Tibial nerve (tissue), 4 donors: ENCODE measurements at regions not wholly inside any gene's neighbourhood (a gene's known extent, or its start where the extent isn't known, plus 50 kb on each side); places are given as distances from the start of the nearest gene placed in this dataset.

ENCODE experiments used
- DNase-seq, 2 donors: peaks; one replicate each; pipeline ENCODE4 v3.0.0-alpha.2; 2019; ENCODE audit warnings: low spot score in 2 of 2
- H3K27ac ChIP-seq, 4 donors: fragments of 200-600 bp; sonication (generic) in 3 of 4; one replicate each; pipeline ENCODE4 v1.5.1; 2017 to 2019; ENCODE audit warnings: mild to moderate bottlenecking in 1 of 4
- H3K27me3 ChIP-seq, 2 donors: fragments of 200-600 bp; sonication (generic) in 1 of 2; one replicate each; pipeline versions ENCODE4 v1.5.1 to v1.6.0; 2017 to 2019
- H3K36me3 ChIP-seq, 3 donors: fragments of 200-600 bp; sonication (generic); one replicate each; pipeline ENCODE4 v1.5.1; 2018 to 2019
- H3K4me1 ChIP-seq, 4 donors: fragments of 200-600 bp; sonication (generic) in 3 of 4; one replicate each; pipeline ENCODE4 v1.5.1; 2017 to 2019
- H3K4me3 ChIP-seq, 4 donors: fragments of 200-600 bp; sonication (generic) in 3 of 4; one replicate each; pipeline ENCODE4 v1.5.1; 2017 to 2019; ENCODE audit warnings: mild to moderate bottlenecking in 1 of 4, moderate library complexity in 1 of 4
- H3K9me3 ChIP-seq, 4 donors: fragments of 200-600 bp; sonication (generic) in 3 of 4; one replicate each; pipeline ENCODE4 v1.5.1; 2017 to 2019
- CTCF ChIP-seq, 5 experiments: fragments of 200-600 bp in 3 of 5; fragments of 450-650 bp in 2 of 5; sonication (generic) in 3 of 5; IDR thresholded peaks; one replicate each; pipeline ENCODE4 v1.5.1; 2016 to 2019; ENCODE audit warnings: antibody characterized with exemption in 5 of 5, mild to moderate bottlenecking in 3 of 5, moderate library complexity in 2 of 5
- EP300 ChIP-seq, 2 donors: sonication (generic); formaldehyde crosslinking; IDR thresholded peaks; one replicate each; pipeline ENCODE4 v1.6.1; 2017; ENCODE audit warnings: antibody characterized with exemption in 2 of 2, mild to moderate bottlenecking in 1 of 2
- POLR2A ChIP-seq, 2 donors: fragments of 450-650 bp; IDR thresholded peaks; one replicate each; pipeline ENCODE4 v1.6.1; 2017; ENCODE audit warnings: antibody characterized with exemption in 2 of 2, mild to moderate bottlenecking in 2 of 2, moderate library complexity in 2 of 2
- WGBS, 2 donors: methylation state at CpG; one replicate each; pipeline ENCODE4 v1.1.5; 2018; 5-methylcytosine and 5-hydroxymethylcytosine counted together

- H3K4me3 ChIP-seq: no peak overlapping the region
- no peaks in the 10 kb centered on the region for H3K4me1 ChIP-seq
- H3K36me3 ChIP-seq: no peaks in the 10 kb centered on the region
- H3K27me3 ChIP-seq: peaks cover 0 to under 1% of the 10 kb centered on the region in 2 donors
- 86 to 96% methylated on average over 2 of the region's 2 CpGs for WGBS, 2 donors
- DNase-seq: no peak
- no peak for TF ChIP-seq CTCF (IDR thresholded peaks at IDR 0.05)
- TF ChIP-seq EP300 (IDR thresholded peaks at IDR 0.05): no peak
- TF ChIP-seq POLR2A (IDR thresholded peaks at IDR 0.05): no peak
- peaks cover 0 to 41% (median 3%) of the 10 kb centered on the region in 4 donors for H3K9me3 ChIP-seq
- no peak overlapping the region for H3K27ac ChIP-seq
Observed at GRCh38 chr2:180336550-180336949, 329.5 kb upstream of the CWC22 start.

- no peak for TF ChIP-seq EP300 (IDR thresholded peaks at IDR 0.05)
- TF ChIP-seq CTCF (IDR thresholded peaks at IDR 0.05): no peak
- TF ChIP-seq POLR2A (IDR thresholded peaks at IDR 0.05): no peak
- no peak for DNase-seq
- Histone ChIP-seq H3K27ac (no peak overlapping the region), H3K4me3 (no peak overlapping the region), H3K27me3 (peaks cover 0 to 3% of the 10 kb centered on the region in 2 donors), H3K9me3 (peaks cover 0 to 41% (median 3%) of the 10 kb centered on the region in 4 donors), H3K36me3 (no peaks in the 10 kb centered on the region), H3K4me1 (no peaks in the 10 kb centered on the region)
- 89 to 91% methylated on average over 3 of the region's 3 CpGs for WGBS, 2 donors
Observed at GRCh38 chr2:180334514-180334913, 327.4 kb upstream of the CWC22 start.

- no peak for TF ChIP-seq POLR2A (IDR thresholded peaks at IDR 0.05)
- WGBS, 2 donors: 51 to 67% methylated on average over 1 of the region's 1 CpG
- DNase-seq: no peak
Observed at GRCh38 chr2:180328795-180329422, 321.8 kb upstream of the CWC22 start.

GRCh38 chr2:180327185-180327584 is 320.1 kb upstream of the CWC22 start:
- H3K27ac ChIP-seq: no peak overlapping the region
- H3K4me1 ChIP-seq: no peaks in the 10 kb centered on the region
- H3K27me3 ChIP-seq: peaks cover 0 to 3% of the 10 kb centered on the region in 2 donors
- no peaks in the 10 kb centered on the region for H3K36me3 ChIP-seq
- no peak for DNase-seq
- no peaks in the 10 kb centered on the region for H3K9me3 ChIP-seq
- no peak overlapping the region for H3K4me3 ChIP-seq
- no peak for TF ChIP-seq CTCF (IDR thresholded peaks at IDR 0.05)
- no peak for TF ChIP-seq POLR2A (IDR thresholded peaks at IDR 0.05)
- no peak for TF ChIP-seq EP300 (IDR thresholded peaks at IDR 0.05)

More at GRCh38 chr2:180328795-180329422, 321.8 kb upstream of the CWC22 start:
- no peaks in the 10 kb centered on the region for H3K36me3 ChIP-seq
- H3K27ac ChIP-seq: no peak overlapping the region
- peaks cover 0 to 3% of the 10 kb centered on the region in 2 donors for H3K27me3 ChIP-seq
- no peaks in the 10 kb centered on the region for H3K4me1 ChIP-seq
- no peak overlapping the region for H3K4me3 ChIP-seq
- H3K9me3 ChIP-seq: no peaks in the 10 kb centered on the region

GRCh38 chr2:180325416-180326120 is 318.5 kb upstream of the CWC22 start:
- Histone ChIP-seq H3K4me3 (no peak overlapping the region), H3K27me3 (no peaks in the 10 kb centered on the region), H3K4me1 (no peaks in the 10 kb centered on the region), H3K27ac (no peak overlapping the region), H3K36me3 (no peaks in the 10 kb centered on the region), H3K9me3 (no peaks in the 10 kb centered on the region)
- no peak for DNase-seq
- TF ChIP-seq POLR2A (IDR thresholded peaks at IDR 0.05): no peak
- no peak for TF ChIP-seq EP300 (IDR thresholded peaks at IDR 0.05)
- TF ChIP-seq CTCF (IDR thresholded peaks at IDR 0.05): no peak
- 78 to 81% methylated on average over 2 of the region's 2 CpGs for WGBS, 2 donors
